Pancreas (tissue), 10 donors: ENCODE measurements at regions not wholly inside any gene's neighbourhood (a gene's known extent, or its start where the extent isn't known, plus 50 kb on each side); places are given as distances from the start of the nearest gene placed in this dataset.

Experiments used
- ATAC-seq, 4 donors: fragments of 200-7000 bp; cut with Tn5 transposase; one replicate each; pipeline versions ENCODE4 v1.8.0 to v1.9.1; 2020; ENCODE audit warnings: mild to moderate bottlenecking in 4 of 4, moderate library complexity in 4 of 4
- DNase-seq, 6 donors: peaks; one replicate each; pipeline ENCODE4 v3.0.0-alpha.2; 2020
- FAIRE-seq: peaks from 2 replicates; lab custom pipeline; 2012; peaks lifted over from hg19 to GRCh38; lab: Jason Lieb, UNC
- H3K27ac ChIP-seq, 4 donors: fragments of 200-600 bp; sonication (generic); 1 replicate in 3 of 4; 2 replicates in 1 of 4; pipeline versions ENCODE4 v1.5.0 to v1.8.0; 2020
- H3K27me3 ChIP-seq, 4 donors: fragments of 200-600 bp; one replicate each; pipeline ENCODE4 v1.8.0; 2021
- H3K36me3 ChIP-seq, 3 donors: fragments of 200-600 bp; sonication (generic) in 1 of 3; one replicate each; pipeline versions ENCODE4 v1.5.0 to v1.8.0; 2020 to 2021
- H3K4me1 ChIP-seq, 3 donors: fragments of 200-600 bp; one replicate each; pipeline ENCODE4 v1.8.0; 2021
- H3K4me3 ChIP-seq, 4 donors: fragments of 200-600 bp; sonication (generic) in 2 of 4; one replicate each; pipeline versions ENCODE4 v1.5.0 to v1.8.0; 2020 to 2021
- H3K9me3 ChIP-seq, 4 donors: fragments of 200-600 bp; one replicate each; pipeline ENCODE4 v1.8.0; 2021
- WGBS, 2 donors: extraction: QIAGEN DNeasy Blood & Tissue Kit; methylation state at CpG; one replicate each; pipeline ENCODE4 v1.1.7; 2013; 5-methylcytosine and 5-hydroxymethylcytosine counted together
- intact Hi-C, 3 donors: fragments of 100-400 bp; cut with DNase I; formaldehyde crosslinking; loops; one replicate each; pipeline versions ENCODE4 v1.11.1 to v1.14.2; 2022
- TF ChIP-seq, protein P1 (sequence below), 4 donors: fragments of 200-600 bp; sonication (generic) in 3 of 4; IDR thresholded peaks; one replicate each; pipeline versions ENCODE4 v1.5.0 to v1.8.0; 2021; ENCODE audit warnings: antibody characterized with exemption in 4 of 4
- donor health status: healthy with polysubstance abuse.
- donor health status: DM: no; HTN: no; CAD: no; lungs with moderate emphysema.
- donor health status: DM: no; HTN: no; CAD: no.
- donor health status: control.
- donor health status: control.
- donor health status: Bipolar disorder and iron deficiency.
- donor health status: DM: yes; HTN: yes; CAD: no.
- donor health status: DM: no; HTN: no; CAD: no.
- donor health status: DM: no; HTN: no; CAD: no.
- donor health status: DM: yes; HTN: yes; CAD: no.

DNA sequence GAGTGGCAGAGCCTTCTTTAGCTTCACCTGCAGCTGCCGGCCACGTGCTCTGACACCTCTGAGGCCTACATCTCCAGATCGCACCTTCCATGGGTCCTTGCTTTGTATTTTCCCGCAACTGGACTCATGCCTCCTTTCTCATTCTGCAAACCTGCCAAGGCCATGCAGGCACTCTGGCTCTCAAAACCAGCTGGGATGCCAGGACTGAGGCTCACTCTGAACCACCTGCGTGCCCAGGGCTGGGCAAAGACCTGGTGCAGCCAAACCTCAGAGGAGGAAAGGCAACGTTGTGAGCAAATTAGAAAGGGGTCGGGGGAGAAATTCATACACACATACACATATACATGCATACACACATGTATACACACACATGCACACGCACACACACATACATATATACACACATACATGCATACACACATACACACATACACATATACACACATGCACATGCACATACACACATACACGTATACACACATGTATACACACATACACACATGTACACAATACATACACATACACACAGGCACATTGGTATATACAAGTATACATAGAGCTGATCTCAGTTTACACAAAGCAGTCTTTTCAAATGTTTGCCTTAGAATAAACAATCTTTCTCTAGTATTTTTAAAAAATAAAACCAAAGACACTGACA lies 125.2 kb downstream of the RTP5 start:
- DNase-seq (peak in 1 of 6 donors; percentile 19), FAIRE-seq (no peak), ATAC-seq (no peak)
- peaks cover 0 to 6% (median 0%) of the 10 kb centered on the region in 3 donors for H3K36me3 ChIP-seq
- intact Hi-C loops = no loop called here
- TF ChIP-seq, protein P1, sequence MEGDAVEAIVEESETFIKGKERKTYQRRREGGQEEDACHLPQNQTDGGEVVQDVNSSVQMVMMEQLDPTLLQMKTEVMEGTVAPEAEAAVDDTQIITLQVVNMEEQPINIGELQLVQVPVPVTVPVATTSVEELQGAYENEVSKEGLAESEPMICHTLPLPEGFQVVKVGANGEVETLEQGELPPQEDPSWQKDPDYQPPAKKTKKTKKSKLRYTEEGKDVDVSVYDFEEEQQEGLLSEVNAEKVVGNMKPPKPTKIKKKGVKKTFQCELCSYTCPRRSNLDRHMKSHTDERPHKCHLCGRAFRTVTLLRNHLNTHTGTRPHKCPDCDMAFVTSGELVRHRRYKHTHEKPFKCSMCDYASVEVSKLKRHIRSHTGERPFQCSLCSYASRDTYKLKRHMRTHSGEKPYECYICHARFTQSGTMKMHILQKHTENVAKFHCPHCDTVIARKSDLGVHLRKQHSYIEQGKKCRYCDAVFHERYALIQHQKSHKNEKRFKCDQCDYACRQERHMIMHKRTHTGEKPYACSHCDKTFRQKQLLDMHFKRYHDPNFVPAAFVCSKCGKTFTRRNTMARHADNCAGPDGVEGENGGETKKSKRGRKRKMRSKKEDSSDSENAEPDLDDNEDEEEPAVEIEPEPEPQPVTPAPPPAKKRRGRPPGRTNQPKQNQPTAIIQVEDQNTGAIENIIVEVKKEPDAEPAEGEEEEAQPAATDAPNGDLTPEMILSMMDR (IDR thresholded peaks at IDR 0.05) = no peak
- no peaks in the 10 kb centered on the region for H3K27me3 ChIP-seq
- 77 to 78% methylated on average over 9 of the region's 9 CpGs for WGBS, 2 donors
- no peak overlapping the region for H3K4me3 ChIP-seq
- H3K4me1 ChIP-seq = no peaks in the 10 kb centered on the region
- H3K27ac ChIP-seq = no peak overlapping the region
- H3K9me3 ChIP-seq = no peaks in the 10 kb centered on the region

DNA sequence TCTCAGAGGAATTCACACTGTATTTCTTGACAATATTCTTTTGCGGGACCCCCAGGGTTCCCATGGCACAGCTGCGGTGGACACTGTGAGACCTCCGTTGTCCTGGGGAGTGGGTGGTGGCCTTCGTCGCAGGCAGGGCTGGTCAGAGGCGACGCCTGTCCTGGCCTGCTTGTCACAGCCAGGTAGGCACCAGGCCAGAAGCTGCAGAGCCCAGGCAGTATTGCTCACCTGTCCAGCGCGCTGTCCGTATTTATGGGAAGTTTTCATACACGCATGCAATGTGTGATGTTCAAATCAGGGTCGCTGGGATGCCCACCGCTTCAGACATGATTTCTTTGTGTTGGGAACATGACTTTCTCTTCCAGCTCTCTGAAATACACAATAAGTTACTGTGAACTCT lies 126.6 kb downstream of the RTP5 start:
- H3K4me1 ChIP-seq = no peaks in the 10 kb centered on the region
- ATAC-seq (no peak), FAIRE-seq (no peak), DNase-seq (peak in 1 of 6 donors; percentile 40)
- peaks cover 0 to 6% (median 0%) of the 10 kb centered on the region in 3 donors for H3K36me3 ChIP-seq
- TF ChIP-seq, protein P1 (IDR thresholded peaks at IDR 0.05) = no peak
- H3K4me3 ChIP-seq = no peak overlapping the region
- no peaks in the 10 kb centered on the region for H3K9me3 ChIP-seq
- intact Hi-C loops = no loop called here
- WGBS, 2 donors = 90 to 94% methylated on average over 13 of the region's 13 CpGs
- no peak overlapping the region for H3K27ac ChIP-seq
- no peaks in the 10 kb centered on the region for H3K27me3 ChIP-seq

GRCh38 chr2:241997017-241997416 lies 127.5 kb downstream of the RTP5 start:
- TF ChIP-seq, protein P1 (IDR thresholded peaks at IDR 0.05) = no peak
- intact Hi-C loops = no loop called here
- H3K36me3 ChIP-seq = peaks cover 0 to 6% (median 0%) of the 10 kb centered on the region in 3 donors
- no peaks in the 10 kb centered on the region for H3K27me3 ChIP-seq
- no peak overlapping the region for H3K27ac ChIP-seq
- H3K4me1 ChIP-seq = no peaks in the 10 kb centered on the region
- FAIRE-seq = no peak
- H3K4me3 ChIP-seq = no peak overlapping the region
- H3K9me3 ChIP-seq = no peaks in the 10 kb centered on the region
- no peak for ATAC-seq
- 93 to 96% methylated on average over 16 of the region's 16 CpGs for WGBS, 2 donors
- peak in 1 of 6 donors; percentile 7 for DNase-seq

GRCh38 chr2:241999184-241999583 lies 129.7 kb downstream of the RTP5 start:
- Histone ChIP-seq H3K27ac (no peak overlapping the region), H3K4me3 (no peak overlapping the region), H3K4me1 (no peaks in the 10 kb centered on the region), H3K9me3 (no peaks in the 10 kb centered on the region), H3K36me3 (peaks cover 0 to 6% (median 0%) of the 10 kb centered on the region in 3 donors), H3K27me3 (no peaks in the 10 kb centered on the region)
- peak in 2 of 6 donors; percentile 38 to 49 for DNase-seq
- WGBS, 2 donors = 85 to 87% methylated on average over 16 of the region's 16 CpGs
- ATAC-seq = no peak
- TF ChIP-seq, protein P1 (IDR thresholded peaks at IDR 0.05) = no peak
- intact Hi-C loops = no loop called here
- no peak for FAIRE-seq

- FAIRE-seq (no peak), DNase-seq (peak in 2 of 6 donors; percentile 30 to 47), ATAC-seq (no peak)
- TF ChIP-seq, protein P1 (IDR thresholded peaks at IDR 0.05) = no peak
- Histone ChIP-seq H3K27me3 (no peaks in the 10 kb centered on the region), H3K36me3 (peaks cover 0 to 2% (median 0%) of the 10 kb centered on the region in 3 donors), H3K27ac (no peak overlapping the region), H3K4me1 (no peaks in the 10 kb centered on the region), H3K4me3 (no peak overlapping the region), H3K9me3 (no peaks in the 10 kb centered on the region)
- WGBS, 2 donors = 81 to 86% methylated on average over 8 of the region's 8 CpGs
- intact Hi-C loops = no loop called here
Measured at GRCh38 chr2:242001853-242002252, 132.3 kb downstream of the RTP5 start.
